B cell (primary cell): ENCODE measurements at regions not wholly inside any gene's neighbourhood (a gene's known extent, or its start where the extent isn't known, plus 50 kb on each side); places are given as distances from the start of the nearest gene placed in this dataset.

Source experiments
- ATAC-seq: fragments of 200-7000 bp; cut with Tn5 transposase; one replicate; pipeline ENCODE4 v1.10.0; 2021; ENCODE audit warnings: low read depth, mild to moderate bottlenecking, moderate number of reproducible peaks, moderate library complexity
- CTCF ChIA-PET: fragments of 350-600 bp; sonication (Branson Sonifier 250); formaldehyde crosslinking; loops from one replicate; lab custom pipeline; 2021; ENCODE audit warnings: antibody characterized with exemption, inconsistent platforms; lab: Charles Lee
- POLR2A ChIA-PET: fragments of 350-600 bp; sonication (Branson Sonifier 250); formaldehyde crosslinking; loops from one replicate; lab custom pipeline; 2021; ENCODE audit warnings: antibody characterized with exemption; lab: Charles Lee
- DNase-seq: peaks from one replicate; pipeline ENCODE4 v3.0.0; 2013
- H2AFZ ChIP-seq: 2 replicates; pipeline ENCODE4 v1.6.1; 2012; ENCODE audit warnings: mild to moderate bottlenecking, low read depth, low read length; ENCODE audit not compliant: insufficient read depth, poor library complexity, severe bottlenecking
- H3K27ac ChIP-seq, 2 donors: 1 replicate in 1 of 2; 2 replicates in 1 of 2; pipeline ENCODE4 v1.5.1; 2012 to 2013; ENCODE audit warnings: low read length in 2 of 2, mild to moderate bottlenecking in 2 of 2, moderate library complexity in 1 of 2
- H3K27me3 ChIP-seq, 4 experiments: fragments of 200-600 bp in 1 of 4; sonication (generic) in 1 of 4; replicated peaks in 1 of 4; 1 replicate in 2 of 4; 2 replicates in 2 of 4; pipeline versions ENCODE4 v1.6.1 to v1.7.0; 2013 to 2016; ENCODE audit warnings: low read length in 3 of 4, mild to moderate bottlenecking in 2 of 4, mixed read lengths in 1 of 4, moderate library complexity in 1 of 4; ENCODE audit not compliant: insufficient read depth in 4 of 4, control insufficient read depth in 3 of 4; ENCODE audit errors: control extremely low read depth in 1 of 4
- H3K36me3 ChIP-seq, 2 experiments: replicated peaks in 1 of 2; 1 replicate in 1 of 2; 2 replicates in 1 of 2; pipeline versions ENCODE4 v1.6.1 to v1.7.1; 2013; ENCODE audit warnings: low read length in 1 of 2; ENCODE audit not compliant: insufficient read depth in 2 of 2, control insufficient read depth in 1 of 2; ENCODE audit errors: control extremely low read depth in 1 of 2, extremely low read depth in 1 of 2
- H3K4me1 ChIP-seq, 2 donors: fragments of 200-600 bp in 1 of 2; sonication (generic) in 1 of 2; 1 replicate in 1 of 2; 2 replicates in 1 of 2; pipeline versions ENCODE4 v1.5.1 to v1.6.1; 2013 to 2017; ENCODE audit warnings: low read length in 2 of 2; ENCODE audit not compliant: control insufficient read depth in 2 of 2, insufficient read depth in 2 of 2
- H3K4me2 ChIP-seq: replicated peaks from 2 replicates; pipeline ENCODE3; 2012; ENCODE audit warnings: mild to moderate bottlenecking, low read depth, low read length; ENCODE audit not compliant: poor library complexity, severe bottlenecking
- H3K4me3 ChIP-seq, 5 experiments: fragments of 200-600 bp in 1 of 5; sonication (generic) in 1 of 5; 1 replicate in 3 of 5; 2 replicates in 2 of 5; pipeline versions ENCODE4 v1.5.1 to v1.7.0; 2011 to 2016; ENCODE audit warnings: low read length in 4 of 5, mild to moderate bottlenecking in 4 of 5, low read depth in 2 of 5, control low read depth in 1 of 5, moderate library complexity in 1 of 5; ENCODE audit not compliant: insufficient read depth in 1 of 5; ENCODE audit errors: control extremely low read depth in 1 of 5, extremely low read depth in 1 of 5
- H3K79me2 ChIP-seq: fragments of 200-600 bp; sonication (generic); one replicate; pipeline ENCODE4 v1.6.0; 2016; ENCODE audit warnings: low read length; ENCODE audit not compliant: control insufficient read depth, insufficient read depth
- H3K9ac ChIP-seq: fragments of 200-600 bp; sonication (generic); 2 replicates; pipeline ENCODE4 v1.6.1; 2017; ENCODE audit warnings: mild to moderate bottlenecking, low read length, moderate library complexity
- H3K9me3 ChIP-seq, 3 donors: one replicate each; pipeline versions ENCODE4 v1.6.1 to v1.7.1; 2013; ENCODE audit warnings: low read length in 2 of 3; ENCODE audit not compliant: control insufficient read depth in 2 of 3, insufficient read depth in 1 of 3; ENCODE audit errors: control extremely low read depth in 1 of 3
- H4K20me1 ChIP-seq: 2 replicates; pipeline ENCODE4 v1.6.0; 2012; ENCODE audit warnings: mild to moderate bottlenecking, low read length; ENCODE audit not compliant: insufficient read depth, control insufficient read depth, poor library complexity, severe bottlenecking
- H3K27ac Mint-ChIP-seq: one replicate; pipeline ENCODE4 v1.8.0; 2021; ENCODE audit warnings: mixed read lengths
- H3K27me3 Mint-ChIP-seq: one replicate; pipeline ENCODE4 v1.8.0; 2021; ENCODE audit warnings: mixed read lengths
- H3K4me1 Mint-ChIP-seq: one replicate; pipeline ENCODE4 v1.8.0; 2021; ENCODE audit warnings: mixed read lengths
- H3K4me3 Mint-ChIP-seq: one replicate; pipeline ENCODE4 v1.8.0; 2021; ENCODE audit warnings: mixed read lengths
- H3K9me3 Mint-ChIP-seq: one replicate; pipeline ENCODE4 v1.8.0; 2022; ENCODE audit warnings: mixed read lengths; ENCODE audit not compliant: insufficient read depth
- EZH2 ChIP-seq: IDR thresholded peaks from 2 replicates; pipeline ENCODE4 v1.6.1; 2012; ENCODE audit warnings: borderline replicate concordance, low read depth, mild to moderate bottlenecking, moderate library complexity, low read length; ENCODE audit not compliant: insufficient read depth, poor library complexity, severe bottlenecking
- WGBS: methylation state at CpG from one replicate; pipeline ENCODE4 v1.1.5; 2013; ENCODE audit warnings: missing lambda C conversion rate; ENCODE audit not compliant: insufficient coverage; 5-methylcytosine and 5-hydroxymethylcytosine counted together
- intact Hi-C: fragments of 100-400 bp; cut with micrococcal nuclease; formaldehyde crosslinking; loops from one replicate; pipeline ENCODE4 v1.10.0; 2022
- TF ChIP-seq, protein P1 (sequence below): fragments of 200-600 bp; IDR thresholded peaks from one replicate; pipeline ENCODE4 v1.8.0; 2022; ENCODE audit warnings: antibody characterized with exemption, mild to moderate bottlenecking

DNA sequence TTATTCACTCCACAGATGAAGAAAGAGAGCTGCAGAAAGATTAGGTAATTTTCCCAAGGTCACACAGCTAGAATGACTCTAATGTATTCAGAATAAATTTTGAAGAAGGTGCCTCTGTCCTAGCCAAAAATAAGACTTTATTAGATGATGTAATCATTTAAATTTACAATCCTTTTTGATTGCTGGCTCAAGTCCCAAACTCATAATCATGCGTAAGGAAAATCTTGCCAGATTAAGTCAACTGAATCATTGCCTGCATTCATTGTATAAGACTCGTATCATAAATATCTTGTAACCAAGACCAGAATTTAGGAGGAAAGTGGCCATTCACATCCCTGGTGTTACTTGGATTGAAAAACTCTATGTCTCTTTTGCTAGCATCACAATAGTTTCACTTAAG, 53.1 kb upstream of the STK39 start:
- no CpG with 5 or more reads among the region's 2 CpGs for WGBS
- no peak overlapping the region for H3K4me3 Mint-ChIP-seq
- Histone ChIP-seq H3K9ac (no peak overlapping the region), H3K27ac (no peak overlapping the region), H3K36me3 (no peaks in the 10 kb centered on the region), H3K4me2 (no peak overlapping the region), H3K79me2 (no peaks in the 10 kb centered on the region), H4K20me1 (no peaks in the 10 kb centered on the region), H3K9me3 (peaks cover 1 to 2% (median 2%) of the 10 kb centered on the region in 3 donors), H2AFZ (no peak overlapping the region), H3K27me3 (no peaks in the 10 kb centered on the region), H3K4me1 (no peaks in the 10 kb centered on the region), H3K4me3 (no peak overlapping the region)
- POLR2A ChIA-PET = no interaction called here
- ATAC-seq = no peak
- TF ChIP-seq EZH2 = no peak
- TF ChIP-seq, protein P1, sequence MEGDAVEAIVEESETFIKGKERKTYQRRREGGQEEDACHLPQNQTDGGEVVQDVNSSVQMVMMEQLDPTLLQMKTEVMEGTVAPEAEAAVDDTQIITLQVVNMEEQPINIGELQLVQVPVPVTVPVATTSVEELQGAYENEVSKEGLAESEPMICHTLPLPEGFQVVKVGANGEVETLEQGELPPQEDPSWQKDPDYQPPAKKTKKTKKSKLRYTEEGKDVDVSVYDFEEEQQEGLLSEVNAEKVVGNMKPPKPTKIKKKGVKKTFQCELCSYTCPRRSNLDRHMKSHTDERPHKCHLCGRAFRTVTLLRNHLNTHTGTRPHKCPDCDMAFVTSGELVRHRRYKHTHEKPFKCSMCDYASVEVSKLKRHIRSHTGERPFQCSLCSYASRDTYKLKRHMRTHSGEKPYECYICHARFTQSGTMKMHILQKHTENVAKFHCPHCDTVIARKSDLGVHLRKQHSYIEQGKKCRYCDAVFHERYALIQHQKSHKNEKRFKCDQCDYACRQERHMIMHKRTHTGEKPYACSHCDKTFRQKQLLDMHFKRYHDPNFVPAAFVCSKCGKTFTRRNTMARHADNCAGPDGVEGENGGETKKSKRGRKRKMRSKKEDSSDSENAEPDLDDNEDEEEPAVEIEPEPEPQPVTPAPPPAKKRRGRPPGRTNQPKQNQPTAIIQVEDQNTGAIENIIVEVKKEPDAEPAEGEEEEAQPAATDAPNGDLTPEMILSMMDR = no peak
- H3K27me3 Mint-ChIP-seq = no peaks in the 10 kb centered on the region
- CTCF ChIA-PET = no interaction called here
- H3K9me3 Mint-ChIP-seq = peaks cover under 1% of the 10 kb centered on the region
- no peak for DNase-seq
- no peak overlapping the region for H3K27ac Mint-ChIP-seq
- no peaks in the 10 kb centered on the region for H3K4me1 Mint-ChIP-seq
- intact Hi-C loops = no loop called here

DNA sequence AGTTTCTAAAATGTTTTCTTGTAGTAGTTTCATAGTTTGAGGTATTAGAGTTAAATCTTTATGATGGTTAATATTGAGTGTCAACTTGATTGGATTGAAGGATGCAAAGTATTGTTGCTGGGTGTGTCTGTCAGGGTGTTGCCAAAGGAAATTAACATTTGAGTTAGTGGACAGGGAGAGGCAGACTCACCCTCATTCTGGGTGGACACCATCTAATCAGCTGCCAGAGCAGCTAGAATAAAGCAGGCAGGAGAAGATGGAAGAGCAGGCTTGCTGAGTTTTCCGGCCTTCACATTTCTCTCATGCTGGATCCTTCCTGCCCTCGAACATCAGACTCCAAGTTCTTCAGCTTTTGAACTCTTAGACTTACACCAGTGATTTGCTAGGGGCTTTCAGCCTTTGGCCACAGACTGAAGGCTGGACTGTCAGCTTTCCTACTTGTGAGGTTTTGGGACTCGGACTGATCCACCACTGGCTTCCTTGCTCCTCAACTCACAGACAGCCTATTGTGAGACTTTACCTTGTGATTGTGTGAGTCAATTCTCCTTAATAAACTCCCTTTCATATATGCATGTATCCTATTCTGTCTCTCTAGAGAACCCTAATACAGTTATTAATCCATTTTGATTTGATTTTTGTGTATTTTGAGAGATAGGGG, 56.8 kb upstream of the STK39 start:
- Histone ChIP-seq H3K9ac (no peak overlapping the region), H3K4me2 (no peak overlapping the region), H3K36me3 (no peaks in the 10 kb centered on the region), H4K20me1 (no peaks in the 10 kb centered on the region), H3K9me3 (peaks cover 3 to 7% (median 7%) of the 10 kb centered on the region in 3 donors), H3K4me1 (no peaks in the 10 kb centered on the region), H2AFZ (no peak overlapping the region), H3K79me2 (no peaks in the 10 kb centered on the region), H3K27me3 (no peaks in the 10 kb centered on the region), H3K4me3 (no peak overlapping the region), H3K27ac (no peak overlapping the region)
- H3K4me3 Mint-ChIP-seq = no peak overlapping the region
- TF ChIP-seq, protein P1 = no peak
- TF ChIP-seq EZH2 = no peak
- no peaks in the 10 kb centered on the region for H3K27me3 Mint-ChIP-seq
- H3K4me1 Mint-ChIP-seq = no peaks in the 10 kb centered on the region
- 100% methylated on average over 2 of the region's 3 CpGs for WGBS
- POLR2A ChIA-PET = no interaction called here
- DNase-seq (no peak), ATAC-seq (no peak)
- H3K9me3 Mint-ChIP-seq = peaks cover 14% of the 10 kb centered on the region
- H3K27ac Mint-ChIP-seq = no peak overlapping the region
- intact Hi-C loops = no loop called here
- CTCF ChIA-PET = no interaction called here
